Dendritic cell treated with granulocyte-macrophage colony-stimulating factor and Interleukin-4, amounts not matched to agents 40 ng/mL and 50 ng/mL, for 4 days (primary cell): ENCODE measurements at regions not wholly inside any gene's neighbourhood (a gene's known extent, or its start where the extent isn't known, plus 50 kb on each side); places are given as distances from the start of the nearest gene placed in this dataset.
"Not testable (repeated sequence)": the region's sequence is repeated elsewhere in the genome, so short reads cannot be mapped to it uniquely, and the experiment has no call there.

Experiments used
- H3K27ac Mint-ChIP-seq: one replicate; pipeline ENCODE4 v1.8.0; 2022; ENCODE audit warnings: mild to moderate bottlenecking, mixed read lengths
- H3K27me3 Mint-ChIP-seq: one replicate; pipeline ENCODE4 v1.8.0; 2022; ENCODE audit warnings: mild to moderate bottlenecking, mixed read lengths
- H3K36me3 Mint-ChIP-seq: one replicate; pipeline ENCODE4 v1.8.0; 2022; ENCODE audit warnings: low read depth, mixed read lengths
- H3K4me1 Mint-ChIP-seq: one replicate; pipeline ENCODE4 v1.8.0; 2022; ENCODE audit warnings: low read depth, mixed read lengths
- H3K4me3 Mint-ChIP-seq: one replicate; pipeline ENCODE4 v1.8.0; 2022; ENCODE audit warnings: mild to moderate bottlenecking, moderate library complexity, mixed read lengths
- H3K9me3 Mint-ChIP-seq: one replicate; pipeline ENCODE4 v1.8.0; 2022; ENCODE audit warnings: mixed read lengths
- intact Hi-C: fragments of 100-400 bp; cut with micrococcal nuclease; formaldehyde crosslinking; loops from one replicate; pipeline ENCODE4 v1.15.0; 2022

DNA sequence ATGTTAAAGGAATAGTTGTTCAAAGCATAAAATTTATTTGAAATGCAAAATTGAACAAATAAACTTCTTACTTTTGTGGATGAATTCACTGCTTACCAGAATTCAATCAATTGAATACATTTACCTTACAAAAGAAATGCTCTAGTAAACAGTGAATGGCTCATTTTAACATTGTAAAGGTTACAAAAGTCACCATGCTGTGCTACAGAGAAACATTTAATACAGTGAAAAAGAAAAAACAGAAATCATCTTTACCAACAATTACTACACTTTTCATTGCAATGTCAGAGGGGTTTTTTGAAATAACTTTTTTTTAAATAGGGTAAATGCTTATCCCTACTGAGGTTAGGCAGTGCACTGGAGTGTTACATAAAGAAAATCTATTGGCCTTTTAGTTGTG lies 853.0 kb downstream of the NCAM2 start:
- intact Hi-C loops = no loop called here
- no peak overlapping the region for H3K27ac Mint-ChIP-seq
- peaks cover 39% of the 10 kb centered on the region for H3K9me3 Mint-ChIP-seq
- no peaks in the 10 kb centered on the region for H3K36me3 Mint-ChIP-seq
- H3K27me3 Mint-ChIP-seq = no peaks in the 10 kb centered on the region
- H3K4me1 Mint-ChIP-seq = no peaks in the 10 kb centered on the region
- no peak overlapping the region for H3K4me3 Mint-ChIP-seq

DNA sequence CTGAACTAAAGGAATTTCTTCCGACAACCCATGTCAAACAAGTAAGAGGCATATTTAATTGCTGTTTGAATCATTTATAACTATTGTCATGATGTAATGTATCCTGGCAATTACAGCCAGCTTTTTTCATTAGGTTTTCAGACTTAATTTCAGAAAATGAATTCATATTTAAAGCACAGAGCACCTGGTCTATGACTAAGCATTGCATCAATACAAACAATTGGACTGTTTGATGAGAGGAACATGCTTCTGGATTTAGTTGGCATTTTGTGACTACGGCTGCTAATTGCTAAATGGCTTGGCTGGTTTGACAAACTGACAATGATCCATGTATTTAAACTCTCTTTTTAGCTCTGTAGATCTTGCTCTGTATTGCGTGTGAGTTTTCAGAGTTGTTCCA lies 853.4 kb downstream of the NCAM2 start:
- intact Hi-C loops = no loop called here
- Mint-ChIP-seq H3K27ac (no peak overlapping the region), H3K27me3 (no peaks in the 10 kb centered on the region), H3K36me3 (no peaks in the 10 kb centered on the region), H3K4me1 (no peaks in the 10 kb centered on the region), H3K4me3 (no peak overlapping the region), H3K9me3 (peaks cover 37% of the 10 kb centered on the region)

DNA sequence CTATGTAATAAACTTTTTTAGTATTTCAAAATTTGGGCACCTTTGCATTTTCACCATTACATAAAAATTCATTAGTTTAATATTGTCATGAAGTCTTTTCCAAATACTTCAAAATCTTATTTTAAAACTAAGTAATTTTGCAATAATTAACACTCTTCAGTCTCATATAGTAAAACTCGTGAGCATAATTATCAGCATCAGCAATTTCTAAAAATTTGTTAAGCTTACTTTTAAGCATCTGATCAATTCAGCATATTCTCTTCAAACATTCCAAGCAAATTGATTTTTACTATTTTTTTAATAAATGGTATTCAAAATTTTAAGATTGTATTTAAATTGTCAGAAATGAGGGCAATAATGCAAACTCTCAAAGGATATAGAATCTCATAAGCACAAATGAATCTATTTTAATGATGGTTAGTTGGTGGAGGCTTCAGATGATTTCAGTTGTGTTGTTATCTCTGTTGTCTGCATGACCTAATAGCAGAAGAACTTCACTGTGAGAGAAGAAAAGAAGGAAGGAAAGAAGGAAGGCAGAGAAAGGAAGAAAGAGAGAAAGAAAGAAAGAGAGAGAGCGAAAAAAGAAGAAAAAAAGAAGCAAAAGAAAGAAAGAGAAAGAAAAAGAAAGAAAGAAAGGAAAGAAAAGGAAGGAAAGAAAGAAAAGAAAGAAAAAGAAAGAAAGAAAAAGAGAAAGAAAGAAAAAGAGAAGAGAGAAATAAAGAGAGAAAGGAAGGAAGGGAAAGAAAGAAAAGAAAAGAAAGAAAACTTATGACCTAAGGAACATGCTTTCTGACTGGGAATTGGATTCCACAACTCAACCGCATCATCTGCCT lies 860.5 kb downstream of the NCAM2 start:
- H3K4me3 Mint-ChIP-seq = no peak overlapping the region
- H3K4me1 Mint-ChIP-seq = no peaks in the 10 kb centered on the region
- H3K27me3 Mint-ChIP-seq = no peaks in the 10 kb centered on the region
- peaks cover 27% of the 10 kb centered on the region for H3K9me3 Mint-ChIP-seq
- no peak overlapping the region for H3K27ac Mint-ChIP-seq
- intact Hi-C loops = no loop called here
- no peaks in the 10 kb centered on the region for H3K36me3 Mint-ChIP-seq

DNA sequence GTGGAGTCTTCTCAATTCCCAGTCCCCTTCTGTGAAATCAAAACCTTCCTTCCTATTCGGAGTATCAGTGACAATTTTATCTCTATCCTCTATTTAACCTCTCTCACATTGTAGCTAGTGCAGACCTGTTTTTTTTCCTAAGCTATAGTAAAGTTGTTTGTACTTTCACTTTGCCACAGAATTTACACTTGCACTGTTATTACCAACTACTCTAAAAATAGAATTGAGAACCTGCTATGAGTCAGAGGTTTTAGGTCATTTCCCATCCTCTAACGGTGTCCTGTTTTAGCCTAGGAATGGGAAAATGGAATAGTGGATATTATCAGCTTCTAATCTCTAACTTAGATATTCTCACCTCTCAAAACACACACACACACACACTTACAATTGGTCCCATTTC lies 862.7 kb downstream of the NCAM2 start:
- intact Hi-C loops = no loop called here
- Mint-ChIP-seq H3K27me3 (no peaks in the 10 kb centered on the region), H3K4me1 (no peaks in the 10 kb centered on the region), H3K9me3 (peaks cover 9% of the 10 kb centered on the region), H3K4me3 (no peak overlapping the region), H3K36me3 (no peaks in the 10 kb centered on the region), H3K27ac (no peak overlapping the region)

DNA sequence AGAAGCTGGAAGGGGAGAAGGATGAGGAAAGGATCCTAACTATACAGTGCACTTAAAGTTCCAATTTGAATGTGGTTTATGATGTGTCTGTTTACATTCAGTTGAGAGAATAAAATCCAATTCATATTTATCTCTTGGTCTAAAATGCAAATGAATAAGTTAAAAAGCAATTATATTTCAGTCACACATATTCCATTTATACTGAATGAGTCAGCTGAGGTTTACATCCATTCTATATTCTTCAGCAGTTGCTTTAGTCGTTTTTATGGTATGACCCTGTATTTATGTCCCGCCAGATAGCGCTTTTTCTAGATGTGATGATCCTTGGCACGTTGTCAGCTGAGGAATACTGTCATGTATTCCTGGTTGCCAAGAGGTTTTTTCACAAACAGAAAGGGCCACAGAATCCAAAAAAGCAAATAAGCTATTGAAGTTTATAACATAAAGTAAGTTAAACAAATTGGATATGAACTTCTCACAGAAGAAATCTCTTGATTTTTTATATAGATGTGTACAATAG lies 866.2 kb downstream of the NCAM2 start:
- no peaks in the 10 kb centered on the region for H3K4me1 Mint-ChIP-seq
- no peak overlapping the region for H3K27ac Mint-ChIP-seq
- no peaks in the 10 kb centered on the region for H3K27me3 Mint-ChIP-seq
- H3K4me3 Mint-ChIP-seq = no peak overlapping the region
- intact Hi-C loops = no loop called here
- peaks cover 9% of the 10 kb centered on the region for H3K9me3 Mint-ChIP-seq
- H3K36me3 Mint-ChIP-seq = no peaks in the 10 kb centered on the region

DNA sequence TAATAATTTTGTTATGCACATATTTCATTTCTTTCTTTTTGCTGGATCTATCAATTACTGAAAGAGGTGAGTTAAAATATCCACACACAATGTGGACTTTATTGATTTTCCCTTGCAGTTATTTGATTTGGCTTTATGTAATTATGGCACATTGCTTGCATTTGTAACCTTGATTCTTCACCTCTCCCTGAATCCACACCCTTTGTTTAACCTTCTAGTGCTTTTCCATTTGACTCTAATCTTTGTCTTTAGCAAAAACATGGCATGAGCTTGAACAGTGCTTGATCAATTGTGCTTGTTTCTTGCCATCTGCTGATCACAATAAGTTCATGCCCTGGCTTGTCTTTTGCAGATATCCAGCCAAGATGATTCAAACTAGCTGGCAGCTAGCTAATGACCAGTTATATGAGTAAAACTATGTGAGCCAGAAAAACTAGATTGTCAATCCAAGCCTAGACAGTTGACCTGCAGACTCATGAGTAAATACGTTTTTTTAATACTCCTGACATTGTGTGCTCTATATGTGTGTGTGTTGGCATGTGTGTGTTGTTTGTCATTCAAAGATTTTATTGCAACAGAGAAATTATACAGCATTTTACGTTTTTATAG lies 899.2 kb downstream of the NCAM2 start:
- no peaks in the 10 kb centered on the region for H3K4me1 Mint-ChIP-seq
- peaks cover 54% of the 10 kb centered on the region for H3K9me3 Mint-ChIP-seq
- H3K27ac Mint-ChIP-seq = no peak overlapping the region
- H3K4me3 Mint-ChIP-seq = no peak overlapping the region
- no peaks in the 10 kb centered on the region for H3K27me3 Mint-ChIP-seq
- intact Hi-C loops = no loop called here
- H3K36me3 Mint-ChIP-seq = no peaks in the 10 kb centered on the region

DNA sequence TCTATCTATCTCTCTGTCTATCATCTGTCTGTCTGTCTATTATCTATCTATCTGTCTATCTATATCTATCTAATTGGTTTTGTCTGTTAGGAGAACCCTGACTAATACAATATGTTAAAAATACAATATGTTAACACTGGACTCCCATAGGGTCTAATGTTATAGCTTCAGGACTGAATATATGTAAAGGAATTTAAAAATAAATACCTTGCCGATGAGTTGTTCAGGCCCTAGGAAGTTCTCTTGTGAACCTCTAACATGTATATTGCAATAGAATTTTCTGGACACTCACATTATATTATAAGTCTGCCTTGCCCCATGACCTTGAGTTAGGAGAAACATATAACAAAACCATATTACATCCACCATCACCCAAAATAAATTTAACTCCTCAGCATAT lies 900.6 kb downstream of the NCAM2 start:
- no peaks in the 10 kb centered on the region for H3K27me3 Mint-ChIP-seq
- peaks cover 52% of the 10 kb centered on the region for H3K9me3 Mint-ChIP-seq
- no peaks in the 10 kb centered on the region for H3K36me3 Mint-ChIP-seq
- no peak overlapping the region for H3K4me3 Mint-ChIP-seq
- intact Hi-C loops = no loop called here
- no peak overlapping the region for H3K27ac Mint-ChIP-seq
- H3K4me1 Mint-ChIP-seq = no peaks in the 10 kb centered on the region

DNA sequence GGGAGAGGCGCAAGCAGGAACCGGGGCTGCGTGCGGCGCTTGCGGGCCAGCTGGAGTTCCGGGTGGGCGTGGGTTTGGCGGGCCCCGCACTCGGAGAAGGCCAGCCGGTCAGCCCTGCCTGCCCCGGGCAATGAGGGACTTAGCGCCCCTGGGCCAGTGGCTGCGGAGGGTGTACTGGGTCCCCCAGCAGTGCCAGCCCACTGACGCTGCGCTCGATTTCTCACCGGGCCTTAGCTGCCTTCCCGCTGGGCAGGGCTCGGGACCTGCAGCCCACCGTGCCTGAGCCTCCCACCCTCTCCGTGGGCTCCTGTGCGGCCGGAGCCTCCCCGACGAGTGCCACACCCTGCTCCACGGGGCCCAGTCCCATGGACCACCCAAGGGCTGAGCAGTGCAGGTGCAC lies 904.2 kb downstream of the NCAM2 start:
- H3K4me1 Mint-ChIP-seq, H3K36me3 Mint-ChIP-seq, H3K27me3 Mint-ChIP-seq, H3K27ac Mint-ChIP-seq, H3K4me3 Mint-ChIP-seq, intact Hi-C loops: not testable (repeated sequence)
- H3K9me3 Mint-ChIP-seq = peaks cover 31% of the 10 kb centered on the region

DNA sequence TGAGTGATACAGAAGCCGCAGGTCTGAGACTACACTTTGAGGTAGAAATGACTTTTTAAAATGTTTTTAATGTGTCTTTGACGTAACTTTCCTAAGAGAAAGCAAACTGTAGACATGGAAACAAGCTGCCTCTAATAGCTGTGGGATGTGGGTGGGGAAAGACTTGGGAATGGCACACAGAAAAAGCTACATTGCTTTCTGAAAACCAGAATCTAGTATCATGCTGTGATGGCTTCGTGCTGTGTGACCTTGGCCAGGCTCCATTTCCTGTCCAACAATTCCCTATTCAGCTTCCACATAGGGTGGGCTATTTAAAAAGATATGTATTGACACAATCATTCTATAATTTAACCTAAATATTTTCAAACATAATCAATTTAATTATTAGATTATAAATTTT lies 909.1 kb downstream of the NCAM2 start:
- Mint-ChIP-seq H3K27ac (no peak overlapping the region), H3K36me3 (no peaks in the 10 kb centered on the region), H3K4me3 (no peak overlapping the region), H3K9me3 (peaks cover 45% of the 10 kb centered on the region), H3K4me1 (no peaks in the 10 kb centered on the region), H3K27me3 (no peaks in the 10 kb centered on the region)
- intact Hi-C loops = no loop called here

DNA sequence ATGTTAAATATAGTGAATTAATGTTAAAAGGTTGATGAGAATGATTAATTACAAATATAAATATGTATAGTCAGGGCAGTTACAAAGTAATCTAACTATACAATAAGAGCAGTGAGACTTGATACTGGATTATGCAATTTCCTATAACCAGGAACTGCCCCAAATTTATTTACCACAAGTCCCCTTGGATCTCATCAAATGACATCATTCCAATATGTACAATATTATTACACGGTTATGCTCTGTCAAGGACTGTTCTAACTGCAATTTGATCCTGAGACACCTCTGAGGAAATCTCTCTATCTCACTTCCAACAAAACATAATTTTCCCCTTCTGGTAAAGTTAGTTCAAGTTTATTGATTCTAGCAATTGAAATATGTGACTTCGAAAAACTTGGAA lies 917.6 kb downstream of the NCAM2 start:
- Mint-ChIP-seq H3K27ac (no peak overlapping the region), H3K4me1 (no peaks in the 10 kb centered on the region), H3K4me3 (no peak overlapping the region), H3K27me3 (no peaks in the 10 kb centered on the region), H3K9me3 (peaks cover 18% of the 10 kb centered on the region), H3K36me3 (no peaks in the 10 kb centered on the region)
- intact Hi-C loops = no loop called here

DNA sequence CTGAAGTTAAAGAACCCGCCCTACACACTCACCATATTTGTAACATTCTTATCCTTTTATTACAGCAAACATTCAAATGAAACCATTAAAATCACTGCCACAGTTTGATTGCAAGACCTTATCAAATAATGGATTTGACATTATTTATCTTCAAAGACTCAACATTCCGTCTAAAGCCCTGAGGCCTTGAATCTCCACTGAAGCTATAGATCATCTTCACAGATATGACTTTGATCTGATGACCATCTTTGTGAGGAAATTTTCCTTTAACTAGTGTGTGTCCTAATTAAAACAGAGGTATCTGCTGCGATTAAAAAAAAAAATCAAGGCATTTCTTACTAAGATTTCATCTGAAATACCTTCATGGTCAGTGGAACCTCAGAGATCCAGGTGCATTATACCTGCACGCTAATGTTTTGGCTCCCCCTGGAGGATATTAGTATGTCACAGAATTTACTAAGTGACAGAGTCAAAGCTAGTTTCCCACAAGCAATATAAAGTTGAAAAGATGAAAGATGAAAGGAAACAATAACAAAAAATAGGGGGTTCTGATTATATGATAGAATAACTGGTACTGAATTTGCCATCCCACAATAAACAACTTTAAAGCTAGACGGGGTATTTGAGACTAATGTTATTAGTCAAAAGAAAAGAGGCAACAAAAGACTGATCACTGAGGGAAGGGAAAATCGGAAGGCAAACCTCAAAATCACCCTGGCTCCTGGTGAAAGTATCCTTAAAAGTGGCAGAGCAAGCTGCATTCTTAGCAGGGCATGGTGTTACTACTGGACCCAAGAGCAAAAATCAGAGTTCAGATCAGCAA lies 923.4 kb downstream of the NCAM2 start:
- no peaks in the 10 kb centered on the region for H3K36me3 Mint-ChIP-seq
- intact Hi-C loops = no loop called here
- no peaks in the 10 kb centered on the region for H3K27me3 Mint-ChIP-seq
- H3K4me1 Mint-ChIP-seq = no peaks in the 10 kb centered on the region
- no peak overlapping the region for H3K27ac Mint-ChIP-seq
- no peak overlapping the region for H3K4me3 Mint-ChIP-seq
- H3K9me3 Mint-ChIP-seq = peaks cover 14% of the 10 kb centered on the region

DNA sequence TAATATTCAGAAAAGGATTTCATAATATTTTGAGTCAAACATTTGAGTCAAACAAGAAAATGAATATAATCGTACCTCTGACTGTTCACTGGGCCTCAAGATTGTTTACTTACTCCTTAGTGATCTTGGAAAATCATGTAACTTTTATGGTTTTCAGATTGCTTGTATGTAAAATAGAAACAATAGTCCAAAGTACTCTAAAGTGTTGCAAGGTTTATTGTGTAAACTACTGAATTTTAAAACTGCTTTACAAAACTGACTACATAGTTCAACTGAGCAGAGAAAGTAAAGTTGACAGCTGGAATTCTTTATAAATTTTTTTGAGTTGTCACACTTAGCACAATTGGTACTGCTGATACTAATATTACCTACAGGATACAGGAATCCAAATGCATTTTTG lies 931.0 kb downstream of the NCAM2 start:
- Mint-ChIP-seq H3K9me3 (no peaks in the 10 kb centered on the region), H3K27ac (no peak overlapping the region), H3K4me3 (no peak overlapping the region), H3K36me3 (no peaks in the 10 kb centered on the region), H3K27me3 (no peaks in the 10 kb centered on the region), H3K4me1 (no peaks in the 10 kb centered on the region)
- intact Hi-C loops = no loop called here

DNA sequence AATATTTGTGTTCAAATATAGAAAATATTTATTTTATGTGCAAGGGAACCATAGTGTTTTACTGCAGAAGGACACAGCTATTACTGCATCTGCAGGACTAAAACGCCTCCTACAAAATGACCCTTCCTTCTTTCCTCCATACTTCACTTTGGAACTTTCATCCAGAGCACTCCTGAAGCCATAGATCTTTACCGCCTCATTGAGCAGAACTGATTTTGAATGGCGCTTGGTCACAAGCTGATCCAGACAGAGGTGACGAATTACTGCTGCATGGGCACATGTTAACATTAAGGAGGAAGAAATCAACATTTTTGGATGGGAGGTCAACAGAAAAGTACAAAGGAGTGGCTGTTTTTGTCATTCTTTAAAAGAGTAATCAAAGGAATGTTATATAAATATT lies 931.6 kb downstream of the NCAM2 start:
- Mint-ChIP-seq H3K27me3 (no peaks in the 10 kb centered on the region), H3K4me1 (no peaks in the 10 kb centered on the region), H3K4me3 (no peak overlapping the region), H3K9me3 (peaks cover under 1% of the 10 kb centered on the region), H3K36me3 (no peaks in the 10 kb centered on the region), H3K27ac (no peak overlapping the region)
- intact Hi-C loops = no loop called here

DNA sequence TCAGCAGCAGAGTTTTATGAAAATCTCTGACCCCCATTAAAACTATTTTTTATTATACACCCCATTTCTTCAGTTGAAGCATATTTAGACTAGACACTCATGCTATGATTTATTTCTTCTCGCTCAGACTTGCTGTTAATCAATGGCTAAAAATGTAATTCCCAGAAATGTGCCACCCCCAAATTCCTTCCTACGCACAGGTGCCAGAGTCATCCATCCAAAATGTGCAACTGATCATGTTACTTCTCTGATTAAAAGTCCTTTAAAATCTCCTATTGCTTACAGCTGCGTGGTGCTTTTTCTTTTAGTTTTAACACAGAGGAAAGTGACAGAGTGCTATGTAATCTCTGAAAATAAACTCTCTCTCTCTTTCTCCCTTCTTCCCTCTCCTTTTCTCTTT lies 954.4 kb downstream of the NCAM2 start:
- Mint-ChIP-seq H3K4me1 (no peaks in the 10 kb centered on the region), H3K9me3 (peaks cover 27% of the 10 kb centered on the region), H3K36me3 (no peaks in the 10 kb centered on the region), H3K27me3 (no peaks in the 10 kb centered on the region), H3K27ac (no peak overlapping the region), H3K4me3 (no peak overlapping the region)
- intact Hi-C loops = no loop called here
